ENCODE measurements at regions not wholly inside any gene's neighbourhood (a gene's known extent, or its start where the extent isn't known, plus 50 kb on each side); places are given as distances from the start of the nearest gene placed in this dataset.

GRCh38 chr10:43869669-43870322 lies 221.1 kb upstream of the ZNF32 start:
- no peak for DNase-seq (ENCODE audit: low spot score)

GRCh38 chr10:43868952-43869351 lies 220.3 kb upstream of the ZNF32 start:
- DNase-seq (ENCODE audit: low spot score): no peak

- DNase-seq (ENCODE audit: low spot score): peak; percentile 94
Measured at GRCh38 chr10:43867667-43868565, 219.2 kb upstream of the ZNF32 start.

- DNase-seq (ENCODE audit: low spot score): no peak
Measured at GRCh38 chr10:43867113-43867512, 218.4 kb upstream of the ZNF32 start.

- DNase-seq (ENCODE audit: low spot score): no peak
Measured at GRCh38 chr10:43866712-43867111, 218.0 kb upstream of the ZNF32 start.

- DNase-seq (ENCODE audit: low spot score): no peak
Measured at GRCh38 chr10:43865265-43866135, 216.8 kb upstream of the ZNF32 start.

GRCh38 chr10:43864656-43865055 lies 216.0 kb upstream of the ZNF32 start:
- no peak for DNase-seq (ENCODE audit: low spot score)

GRCh38 chr10:43863859-43864591 lies 215.3 kb upstream of the ZNF32 start:
- peak; percentile 79 for DNase-seq (ENCODE audit: low spot score)

GRCh38 chr10:43863270-43863669 lies 214.6 kb upstream of the ZNF32 start:
- no peak for DNase-seq (ENCODE audit: low spot score)

GRCh38 chr10:43862756-43863155 lies 214.1 kb upstream of the ZNF32 start:
- no peak for DNase-seq (ENCODE audit: low spot score)

GRCh38 chr10:43861966-43862751 lies 213.5 kb upstream of the ZNF32 start:
- DNase-seq (ENCODE audit: low spot score): peak; percentile 86

GRCh38 chr10:43859016-43859525 lies 210.4 kb upstream of the ZNF32 start:
- no peak for DNase-seq (ENCODE audit: low spot score)

- DNase-seq (ENCODE audit: low spot score): no peak
Measured at GRCh38 chr10:43857931-43858315, 209.2 kb upstream of the ZNF32 start.

GRCh38 chr10:43857206-43857930 lies 208.7 kb upstream of the ZNF32 start:
- peak; percentile 67 for DNase-seq (ENCODE audit: low spot score)

GRCh38 chr10:43856299-43856698 lies 207.6 kb upstream of the ZNF32 start:
- no peak for DNase-seq (ENCODE audit: low spot score)

- no peak for DNase-seq (ENCODE audit: low spot score)
Measured at GRCh38 chr10:43855667-43856210, 207.1 kb upstream of the ZNF32 start.

- peak; percentile 83 for DNase-seq (ENCODE audit: low spot score)
Measured at GRCh38 chr10:43854007-43854406, 205.3 kb upstream of the ZNF32 start.

GRCh38 chr10:43853369-43853768 lies 204.7 kb upstream of the ZNF32 start:
- DNase-seq (ENCODE audit: low spot score): no peak

GRCh38 chr10:43852644-43853214 lies 204.0 kb upstream of the ZNF32 start:
- no peak for DNase-seq (ENCODE audit: low spot score)

Measured in AG08395 (cell line).